ENCODE measurements at regions not wholly inside any gene's neighbourhood (a gene's known extent, or its start where the extent isn't known, plus 50 kb on each side); places are given as distances from the start of the nearest gene placed in this dataset.

DNA sequence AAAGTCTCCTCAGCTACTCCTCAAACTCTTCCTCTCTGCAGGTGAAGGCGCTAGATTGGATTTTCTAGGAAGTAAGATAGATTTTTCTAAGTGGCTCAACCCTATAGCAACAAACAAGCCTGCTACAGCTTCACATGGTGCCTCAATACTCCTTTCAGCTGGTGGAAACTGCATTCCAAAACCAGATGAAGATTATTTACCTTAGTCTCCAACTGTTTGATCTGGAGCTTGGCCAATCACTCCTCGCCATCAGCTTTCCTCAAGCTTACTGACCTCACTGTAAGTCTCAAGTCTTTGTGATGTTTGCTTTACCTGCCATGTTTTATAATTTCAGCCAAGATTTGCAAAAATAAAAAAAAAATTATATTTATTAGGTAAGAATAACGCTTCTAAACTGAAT, 622.4 kb downstream of the CHSY3 start:
- no peak overlapping the region for H3K4me3 ChIP-seq (ENCODE audit: low read length)
- no peak overlapping the region for H2AFZ ChIP-seq (ENCODE audit: low read depth, low read length)

DNA sequence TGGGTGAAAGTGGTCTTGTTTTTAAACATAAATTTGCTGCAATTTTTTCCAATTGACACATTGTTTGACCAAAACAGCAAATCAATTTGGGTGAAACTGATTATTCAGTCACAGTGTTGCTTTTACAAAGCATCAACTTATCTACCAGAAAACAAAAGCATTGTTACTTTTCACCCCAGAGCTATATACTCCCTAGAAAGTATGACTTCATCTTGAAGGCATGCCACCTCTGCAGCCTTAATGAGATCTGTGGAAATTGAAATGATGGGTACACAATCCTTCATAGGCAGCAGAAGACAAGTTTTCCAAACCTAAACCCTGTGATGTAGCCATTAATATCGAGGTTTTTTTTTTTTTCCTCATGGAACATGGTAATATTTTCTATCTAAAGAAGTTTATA, 615.9 kb downstream of the CHSY3 start:
- Histone ChIP-seq H3K4me1 (ENCODE audit: low read length) (no peaks in the 10 kb centered on the region), H3K4me2 (ENCODE audit: low read length) (no peak overlapping the region), H3K36me3 (replicated peaks; ENCODE audit: low read depth, low read length) (no peaks in the 10 kb centered on the region), H3K9ac (ENCODE audit: low read length) (no peak overlapping the region), H4K20me1 (ENCODE audit: insufficient read depth, low read length) (no peaks in the 10 kb centered on the region), H3K79me2 (ENCODE audit: low read length) (no peaks in the 10 kb centered on the region), H2AFZ (ENCODE audit: low read depth, low read length) (no peak overlapping the region), H3K27ac (ENCODE audit: low read length) (no peak overlapping the region), H3K9me3 (ENCODE audit: insufficient read depth, low read length) (no peaks in the 10 kb centered on the region), H3K27me3 (ENCODE audit: low read depth, low read length) (no peaks in the 10 kb centered on the region), H3K4me3 (ENCODE audit: low read length) (no peak overlapping the region)
- no peak for TF ChIP-seq EZH2phosphoT487 (IDR thresholded peaks at IDR 0.05; ENCODE audit: low read depth)
- TF ChIP-seq, protein P1, sequence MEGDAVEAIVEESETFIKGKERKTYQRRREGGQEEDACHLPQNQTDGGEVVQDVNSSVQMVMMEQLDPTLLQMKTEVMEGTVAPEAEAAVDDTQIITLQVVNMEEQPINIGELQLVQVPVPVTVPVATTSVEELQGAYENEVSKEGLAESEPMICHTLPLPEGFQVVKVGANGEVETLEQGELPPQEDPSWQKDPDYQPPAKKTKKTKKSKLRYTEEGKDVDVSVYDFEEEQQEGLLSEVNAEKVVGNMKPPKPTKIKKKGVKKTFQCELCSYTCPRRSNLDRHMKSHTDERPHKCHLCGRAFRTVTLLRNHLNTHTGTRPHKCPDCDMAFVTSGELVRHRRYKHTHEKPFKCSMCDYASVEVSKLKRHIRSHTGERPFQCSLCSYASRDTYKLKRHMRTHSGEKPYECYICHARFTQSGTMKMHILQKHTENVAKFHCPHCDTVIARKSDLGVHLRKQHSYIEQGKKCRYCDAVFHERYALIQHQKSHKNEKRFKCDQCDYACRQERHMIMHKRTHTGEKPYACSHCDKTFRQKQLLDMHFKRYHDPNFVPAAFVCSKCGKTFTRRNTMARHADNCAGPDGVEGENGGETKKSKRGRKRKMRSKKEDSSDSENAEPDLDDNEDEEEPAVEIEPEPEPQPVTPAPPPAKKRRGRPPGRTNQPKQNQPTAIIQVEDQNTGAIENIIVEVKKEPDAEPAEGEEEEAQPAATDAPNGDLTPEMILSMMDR (IDR thresholded peaks at IDR 0.05; ENCODE audit: low read depth, low read length), result no peak

More for the DNA sequence above, 622.4 kb downstream of the CHSY3 start:
- no peak overlapping the region for H3K9ac ChIP-seq (ENCODE audit: low read length)
- H3K79me2 ChIP-seq (ENCODE audit: low read length), result no peaks in the 10 kb centered on the region
- no peak overlapping the region for H3K27ac ChIP-seq (ENCODE audit: low read length)
- no peaks in the 10 kb centered on the region for H3K27me3 ChIP-seq (ENCODE audit: low read depth, low read length)
- H3K4me2 ChIP-seq (ENCODE audit: low read length), result no peak overlapping the region
- TF ChIP-seq, protein P1 (IDR thresholded peaks at IDR 0.05; ENCODE audit: low read depth, low read length), result no peak
- no peak for TF ChIP-seq EZH2phosphoT487 (IDR thresholded peaks at IDR 0.05; ENCODE audit: low read depth)
- no peaks in the 10 kb centered on the region for H3K36me3 ChIP-seq (replicated peaks; ENCODE audit: low read depth, low read length)
- peaks cover 9% of the 10 kb centered on the region for H3K4me1 ChIP-seq (ENCODE audit: low read length)
- no peaks in the 10 kb centered on the region for H4K20me1 ChIP-seq (ENCODE audit: insufficient read depth, low read length)
- H3K9me3 ChIP-seq (ENCODE audit: insufficient read depth, low read length), result no peaks in the 10 kb centered on the region

DNA sequence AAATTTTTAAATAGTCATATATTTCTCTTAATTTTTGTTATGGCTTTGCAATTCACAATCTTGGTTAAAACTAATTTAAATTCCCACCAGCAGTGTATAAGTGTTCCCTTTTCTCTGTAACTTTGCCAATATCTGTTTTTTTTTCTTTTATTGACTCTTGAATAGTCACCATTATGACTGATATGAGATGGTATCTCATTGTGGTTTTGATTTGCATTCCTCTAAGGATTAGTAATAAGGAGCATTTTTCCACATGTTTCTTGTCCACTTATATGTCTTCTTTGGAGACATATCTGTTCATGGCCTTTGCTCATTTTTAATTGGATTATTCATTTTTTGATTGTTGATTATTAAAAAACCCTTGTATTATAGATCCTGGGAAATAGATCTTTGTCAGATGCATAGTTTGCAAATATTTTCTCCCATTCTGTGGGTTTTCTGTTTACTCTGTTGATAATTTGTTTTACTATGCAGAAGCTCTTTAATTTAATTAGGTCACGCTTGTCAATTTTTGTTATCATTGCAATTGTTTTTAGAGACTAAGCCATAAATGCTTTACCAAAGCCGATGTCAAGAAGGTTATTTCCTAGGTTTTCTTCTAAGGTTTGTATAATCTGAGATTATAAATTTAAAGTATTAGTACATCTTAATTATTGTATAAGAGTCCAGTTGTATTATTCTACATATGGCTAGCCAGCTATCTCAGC, 610.9 kb downstream of the CHSY3 start:
- H3K4me1 ChIP-seq (ENCODE audit: low read length), result no peaks in the 10 kb centered on the region
- H4K20me1 ChIP-seq (ENCODE audit: insufficient read depth, low read length), result no peaks in the 10 kb centered on the region
- H3K9ac ChIP-seq (ENCODE audit: low read length), result no peak overlapping the region
- H3K79me2 ChIP-seq (ENCODE audit: low read length), result no peaks in the 10 kb centered on the region
- no peaks in the 10 kb centered on the region for H3K36me3 ChIP-seq (replicated peaks; ENCODE audit: low read depth, low read length)
- no peak overlapping the region for H2AFZ ChIP-seq (ENCODE audit: low read depth, low read length)
- TF ChIP-seq, protein P1 (IDR thresholded peaks at IDR 0.05; ENCODE audit: low read depth, low read length), result no peak
- TF ChIP-seq EZH2phosphoT487 (IDR thresholded peaks at IDR 0.05; ENCODE audit: low read depth), result no peak
- no peak overlapping the region for H3K4me3 ChIP-seq (ENCODE audit: low read length)
- H3K9me3 ChIP-seq (ENCODE audit: insufficient read depth, low read length), result no peaks in the 10 kb centered on the region
- no peak overlapping the region for H3K4me2 ChIP-seq (ENCODE audit: low read length)
- no peak overlapping the region for H3K27ac ChIP-seq (ENCODE audit: low read length)
- H3K27me3 ChIP-seq (ENCODE audit: low read depth, low read length), result no peaks in the 10 kb centered on the region

DNA sequence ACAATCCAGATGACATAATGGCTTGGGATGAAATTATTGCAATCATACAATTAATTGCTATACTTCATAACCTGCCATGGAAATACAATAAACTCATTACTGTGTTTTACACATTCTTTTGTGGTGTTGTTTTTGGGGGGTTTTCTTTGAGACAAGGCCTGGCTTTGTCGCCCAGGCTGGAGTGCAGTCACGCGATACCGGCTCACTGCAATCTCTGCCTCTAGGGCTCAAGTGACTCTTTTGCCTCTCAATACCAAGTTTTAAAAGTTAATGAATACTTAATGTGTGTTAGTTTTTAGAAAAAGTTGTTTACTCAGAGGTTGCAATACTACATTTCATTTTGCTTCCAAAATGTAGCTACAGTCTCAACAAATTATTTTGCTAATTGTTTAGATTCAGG, 598.4 kb downstream of the CHSY3 start:
- Histone ChIP-seq H3K36me3 (replicated peaks; ENCODE audit: low read depth, low read length) (no peaks in the 10 kb centered on the region), H2AFZ (ENCODE audit: low read depth, low read length) (no peak overlapping the region), H3K9ac (ENCODE audit: low read length) (no peak overlapping the region), H3K27me3 (ENCODE audit: low read depth, low read length) (no peaks in the 10 kb centered on the region), H3K4me2 (ENCODE audit: low read length) (no peak overlapping the region), H3K79me2 (ENCODE audit: low read length) (no peaks in the 10 kb centered on the region), H3K27ac (ENCODE audit: low read length) (no peak overlapping the region), H4K20me1 (ENCODE audit: insufficient read depth, low read length) (no peaks in the 10 kb centered on the region), H3K4me1 (ENCODE audit: low read length) (no peaks in the 10 kb centered on the region; the same call in 1 of the 2 replicates), H3K9me3 (ENCODE audit: insufficient read depth, low read length) (no peaks in the 10 kb centered on the region), H3K4me3 (ENCODE audit: low read length) (no peak overlapping the region)
- no peak for TF ChIP-seq EZH2phosphoT487 (IDR thresholded peaks at IDR 0.05; ENCODE audit: low read depth)
- TF ChIP-seq, protein P1 (IDR thresholded peaks at IDR 0.05; ENCODE audit: low read depth, low read length), result no peak
